ENCODE measurements at regions not wholly inside any gene's neighbourhood (a gene's known extent, or its start where the extent isn't known, plus 50 kb on each side); places are given as distances from the start of the nearest gene placed in this dataset.

GRCh38 chr7:91570560-91570959, 306.3 kb downstream of the FZD1 start (continued):
- no peak for TF ChIP-seq PRDM2 (tag by site-specific recombination; IDR thresholded peaks at IDR 0.05; ENCODE audit: borderline replicate concordance)
- no peak for TF ChIP-seq ZSCAN30 (tag by site-specific recombination; IDR thresholded peaks at IDR 0.05)
- no peak for TF ChIP-seq ZNF692 (tag by site-specific recombination; IDR thresholded peaks at IDR 0.05)
- no peak for TF ChIP-seq GFI1B (tag by site-specific recombination; IDR thresholded peaks at IDR 0.05)

- ChIA-PET POLR2A (no interaction called here), CTCF (interaction anchor here (0.6 to 1.3 kb wide), 2 partner anchors 9 to 1194 kb away, joined by 3 read pairs; no protein-coding TSS in a partner anchor)
- Histone ChIP-seq H3K9me3 (ENCODE audit: control insufficient read depth, insufficient read depth, low read depth, low read length) (no peaks in the 10 kb centered on the region), H3K36me3 (ENCODE audit: control insufficient read depth in 2 of 2, insufficient read depth in 1 of 2, low read length in 2 of 2) (no peaks in the 10 kb centered on the region), H3K4me1 (ENCODE audit: control insufficient read depth, insufficient read depth, low read length) (no peaks in the 10 kb centered on the region; the same call in 1 of the 2 replicates), H3K4me3 (ENCODE audit: low read depth, low read length) (no peak overlapping the region), H3K27ac (ENCODE audit: extremely low read depth, low read depth, low read length) (no peak overlapping the region)
- no peak for TF ChIP-seq KLF16 (tag by site-specific recombination; IDR thresholded peaks at IDR 0.05)
- no peak for TF ChIP-seq ZNF350 (tag by site-specific recombination; IDR thresholded peaks at IDR 0.05)
- no peak for TF ChIP-seq ZNF132 (tag by site-specific recombination; IDR thresholded peaks at IDR 0.05; ENCODE audit: borderline replicate concordance)
- no peak for TF ChIP-seq ZEB2 (tag by site-specific recombination; IDR thresholded peaks at IDR 0.05)
- TF ChIP-seq ZNF549 (tag by site-specific recombination; IDR thresholded peaks at IDR 0.05) = no peak
- no peak for TF ChIP-seq ZBTB21 (tag by site-specific recombination; IDR thresholded peaks at IDR 0.05)
- TF ChIP-seq OSR2 (tag by site-specific recombination; IDR thresholded peaks at IDR 0.05) = no peak
- TF ChIP-seq ZNF112 (tag by site-specific recombination; IDR thresholded peaks at IDR 0.05) = no peak
- no peak for TF ChIP-seq KLF1 (tag by site-specific recombination; IDR thresholded peaks at IDR 0.05)
- TF ChIP-seq PATZ1 (tag by site-specific recombination; IDR thresholded peaks at IDR 0.05) = no peak
- no peak for TF ChIP-seq ZNF354C (tag by site-specific recombination; IDR thresholded peaks at IDR 0.05; ENCODE audit: borderline replicate concordance, low read depth)
- no peak for TF ChIP-seq KLF7 (tag by site-specific recombination; IDR thresholded peaks at IDR 0.05; ENCODE audit: borderline replicate concordance)
- no peak for TF ChIP-seq ZBTB10 (tag by site-specific recombination; IDR thresholded peaks at IDR 0.05)
- no peak for TF ChIP-seq SP7 (tag by site-specific recombination; IDR thresholded peaks at IDR 0.05)
- TF ChIP-seq PRDM1 (tag by site-specific recombination; IDR thresholded peaks at IDR 0.05) = no peak
- TF ChIP-seq ZNF830 (tag by site-specific recombination; IDR thresholded peaks at IDR 0.05; ENCODE audit: low read depth) = no peak
- no peak for TF ChIP-seq ZNF114 (tag by site-specific recombination; IDR thresholded peaks at IDR 0.05)
These were observed 307.4 kb downstream of the FZD1 start for GRCh38 chr7:91571601-91572000.
